MCF 10A (cell line): ENCODE measurements at regions not wholly inside any gene's neighbourhood (a gene's known extent, or its start where the extent isn't known, plus 50 kb on each side); places are given as distances from the start of the nearest gene placed in this dataset.

Experiments used
- BruUV-seq: library from RNA; stranded (reverse); fragments of 400-500 nt; replicated peaks from 2 replicates; lab custom pipeline; 2021; lab: Mats Ljungman, UMichigan
- CTCF ChIA-PET: fragments of 300-600 bp; sonication (Branson Sonifier 250); formaldehyde crosslinking; extraction: SDS; loops from one replicate; lab custom pipeline; 2021; ENCODE audit warnings: antibody characterized with exemption, inconsistent platforms; lab: Yijun Ruan, JAX
- POLR2A ChIA-PET: fragments of 300-600, 350-650 bp; sonication (Branson Sonifier 250); formaldehyde crosslinking; extraction: SDS; loops from one replicate; lab custom pipeline; 2020; ENCODE audit warnings: antibody characterized with exemption, inconsistent platforms; lab: Yijun Ruan, JAX
- DNase-seq: peaks from one replicate; pipeline ENCODE4 v3.0.0-alpha.2; 2018; ENCODE audit not compliant: unreplicated experiment
- H3K27ac Mint-ChIP-seq: one replicate; pipeline ENCODE4 v1.8.0; 2022; ENCODE audit warnings: mild to moderate bottlenecking, low read depth, mixed read lengths; ENCODE audit not compliant: unreplicated experiment
- H3K27me3 Mint-ChIP-seq: one replicate; pipeline ENCODE4 v1.8.0; 2022; ENCODE audit warnings: mixed read lengths; ENCODE audit not compliant: insufficient read depth, unreplicated experiment
- H3K36me3 Mint-ChIP-seq: one replicate; pipeline ENCODE4 v1.8.0; 2022; ENCODE audit warnings: mild to moderate bottlenecking, moderate library complexity, mixed read lengths; ENCODE audit not compliant: insufficient read depth, unreplicated experiment
- H3K4me1 Mint-ChIP-seq: one replicate; pipeline ENCODE4 v1.8.0; 2022; ENCODE audit warnings: mixed read lengths; ENCODE audit not compliant: insufficient read depth, unreplicated experiment
- H3K4me3 Mint-ChIP-seq: one replicate; pipeline ENCODE4 v1.8.0; 2022; ENCODE audit warnings: mild to moderate bottlenecking, moderate library complexity, mixed read lengths; ENCODE audit not compliant: unreplicated experiment
- H3K9me3 Mint-ChIP-seq: one replicate; pipeline ENCODE4 v1.8.0; 2022; ENCODE audit warnings: mixed read lengths; ENCODE audit not compliant: unreplicated experiment
- CTCF ChIP-seq: fragments of 200-600 bp; IDR thresholded peaks from one replicate; pipeline ENCODE4 v1.8.0; 2022; ENCODE audit warnings: antibody characterized with exemption, mild to moderate bottlenecking; ENCODE audit not compliant: unreplicated experiment
- intact Hi-C: fragments of 100-400 bp; cut with micrococcal nuclease; formaldehyde crosslinking; loops from 2 replicates; pipeline ENCODE4 v1.14.1; 2022

DNA sequence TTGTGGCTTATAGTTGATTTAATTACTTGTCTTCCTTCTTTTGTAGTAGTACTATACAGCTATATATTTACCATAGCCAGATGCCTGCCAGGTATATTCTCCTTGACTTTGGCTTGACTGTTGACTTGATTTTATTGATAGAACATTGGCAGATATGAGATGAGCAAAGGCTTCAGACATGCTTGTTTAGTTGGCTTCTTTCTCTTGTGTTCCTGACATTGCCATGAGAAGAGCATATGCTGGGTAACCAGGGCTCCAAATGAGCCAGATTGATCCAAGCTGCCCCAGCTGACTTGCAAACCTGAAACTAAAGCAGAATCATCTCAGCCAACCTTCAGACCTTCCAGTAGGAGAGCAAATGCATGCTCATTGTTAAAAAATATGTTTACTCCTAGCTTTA, 508.1 kb upstream of the BTBD3 start:
- POLR2A ChIA-PET, result interaction anchor here (0.5 to 1.7 kb wide), 4 partner anchors 9 to 122 kb away, joined by 3 to 5 read pairs (median 4); no protein-coding TSS in a partner anchor
- TF ChIP-seq CTCF, result no peak
- no TSS peak for BruUV-seq
- intact Hi-C loops, result no loop called here
- CTCF ChIA-PET, result no interaction called here
- Mint-ChIP-seq H3K27ac (no peak overlapping the region), H3K4me3 (no peak overlapping the region), H3K27me3 (no peaks in the 10 kb centered on the region), H3K36me3 (no peaks in the 10 kb centered on the region), H3K9me3 (peaks cover 16% of the 10 kb centered on the region), H3K4me1 (no peaks in the 10 kb centered on the region)
- no peak for DNase-seq

GRCh38 chr20:11411765-11412164, 505.9 kb upstream of the BTBD3 start:
- H3K4me1 Mint-ChIP-seq, result no peaks in the 10 kb centered on the region
- no peak for DNase-seq
- no peaks in the 10 kb centered on the region for H3K36me3 Mint-ChIP-seq
- H3K9me3 Mint-ChIP-seq, result peaks cover 16% of the 10 kb centered on the region
- no peaks in the 10 kb centered on the region for H3K27me3 Mint-ChIP-seq
- no peak for TF ChIP-seq CTCF
- no TSS peak for BruUV-seq
- CTCF ChIA-PET, result interaction anchor here (0.5 kb wide), 1 partner anchor 89 kb away, joined by 4 read pairs; no protein-coding TSS in a partner anchor
- intact Hi-C loops, result no loop called here
- POLR2A ChIA-PET, result no interaction called here
- no peak overlapping the region for H3K27ac Mint-ChIP-seq
- H3K4me3 Mint-ChIP-seq, result no peak overlapping the region

DNA sequence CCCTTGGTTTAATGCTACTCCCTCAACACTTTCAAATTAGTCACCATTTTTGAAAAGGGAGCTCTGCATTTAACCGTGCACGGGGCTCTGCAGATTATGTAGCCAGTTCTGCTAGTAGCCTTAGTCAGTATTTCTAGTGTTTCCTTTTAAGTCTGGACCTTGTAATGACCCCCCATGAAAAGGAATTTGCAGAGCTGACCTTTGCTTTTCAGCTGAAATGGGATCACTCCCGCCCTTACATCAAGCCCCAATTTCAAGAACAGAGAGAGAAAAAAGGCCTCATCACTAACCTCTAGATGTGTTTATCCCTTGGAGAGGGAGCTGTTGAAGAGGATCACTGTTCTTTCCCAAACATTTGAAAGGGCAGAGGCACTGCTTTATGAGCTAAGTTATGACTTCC, 490.7 kb upstream of the BTBD3 start:
- H3K27me3 Mint-ChIP-seq, result no peaks in the 10 kb centered on the region
- H3K36me3 Mint-ChIP-seq, result no peaks in the 10 kb centered on the region
- no TSS peak for BruUV-seq
- ChIA-PET CTCF (interaction anchor here (0.6 to 1.0 kb wide), 2 partner anchors 16 to 790 kb away, joined by 3 to 4 read pairs; no protein-coding TSS in a partner anchor), POLR2A (interaction anchor here (0.5 to 1.5 kb wide), 2 partner anchors 28 to 72 kb away, joined by 3 to 5 read pairs; no protein-coding TSS in a partner anchor)
- no peaks in the 10 kb centered on the region for H3K9me3 Mint-ChIP-seq
- intact Hi-C loops, result no loop called here
- peaks cover 4% of the 10 kb centered on the region for H3K4me1 Mint-ChIP-seq
- no peak for TF ChIP-seq CTCF
- DNase-seq, result no peak
- no peak overlapping the region for H3K27ac Mint-ChIP-seq
- H3K4me3 Mint-ChIP-seq, result no peak overlapping the region

DNA sequence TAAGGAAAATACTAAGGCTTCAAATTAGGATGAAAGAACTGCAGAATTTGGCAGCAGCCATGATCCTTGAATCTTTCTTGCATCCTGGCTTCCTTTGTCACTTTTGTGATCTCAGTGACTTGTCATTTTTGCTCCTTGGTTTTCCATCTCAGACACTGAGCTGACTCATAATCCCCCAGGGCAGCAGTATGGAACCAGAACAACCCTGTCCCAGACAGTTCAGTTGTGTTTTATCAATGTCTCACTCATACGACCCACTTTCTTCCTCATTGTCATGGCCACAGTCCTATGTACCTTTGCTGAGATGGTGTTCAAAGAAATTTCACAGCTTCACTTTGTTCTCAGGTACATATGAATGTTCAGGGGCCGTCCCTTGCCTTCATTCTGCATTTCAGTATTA, 488.5 kb upstream of the BTBD3 start:
- H3K36me3 Mint-ChIP-seq, result no peaks in the 10 kb centered on the region
- H3K4me3 Mint-ChIP-seq, result no peak overlapping the region
- H3K4me1 Mint-ChIP-seq, result peaks cover 11% of the 10 kb centered on the region
- ChIA-PET CTCF (interaction anchor here (0.5 kb wide), 2 partner anchors 133 to 1351 kb away, joined by 3 read pairs; no protein-coding TSS in a partner anchor), POLR2A (no interaction called here)
- TF ChIP-seq CTCF, result no peak
- no peaks in the 10 kb centered on the region for H3K9me3 Mint-ChIP-seq
- DNase-seq, result peak; percentile 17
- no peak overlapping the region for H3K27ac Mint-ChIP-seq
- no peaks in the 10 kb centered on the region for H3K27me3 Mint-ChIP-seq
- BruUV-seq, result no TSS peak
- intact Hi-C loops, result no loop called here
